GM21717 (cell line): ENCODE measurements at regions not wholly inside any gene's neighbourhood (a gene's known extent, or its start where the extent isn't known, plus 50 kb on each side); places are given as distances from the start of the nearest gene placed in this dataset.

Experiments used
- ATAC-seq: cut with Tn5 transposase; IDR thresholded peaks from one replicate; pipeline ENCODE4 v1.9.1; 2021; ENCODE audit warnings: mild to moderate bottlenecking, moderate library complexity; ENCODE audit not compliant: unreplicated experiment

GRCh38 chr18:56545464-56545863 is 92.9 kb downstream of the TXNL1 start:
- ATAC-seq: no peak

DNA sequence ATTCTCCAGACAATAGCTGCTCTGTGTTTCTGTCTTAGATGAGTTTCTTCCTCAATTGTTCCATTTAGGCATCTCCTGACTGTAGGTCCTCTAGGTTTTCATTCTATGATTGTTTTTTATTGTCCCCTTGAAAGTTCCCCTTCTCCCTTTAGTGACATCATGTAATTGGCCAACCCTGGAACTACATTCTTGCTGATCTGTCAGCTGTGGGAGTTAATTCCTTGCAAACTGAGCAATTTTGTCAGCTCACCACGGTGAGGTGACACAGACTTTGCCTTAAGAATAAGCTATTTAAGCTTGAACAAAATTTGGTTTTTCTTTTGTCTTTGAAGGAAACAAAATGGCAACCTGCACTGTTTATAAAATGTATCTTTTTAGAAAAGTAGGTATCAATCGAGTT is 95.9 kb downstream of the TXNL1 start:
- no peak for ATAC-seq

DNA sequence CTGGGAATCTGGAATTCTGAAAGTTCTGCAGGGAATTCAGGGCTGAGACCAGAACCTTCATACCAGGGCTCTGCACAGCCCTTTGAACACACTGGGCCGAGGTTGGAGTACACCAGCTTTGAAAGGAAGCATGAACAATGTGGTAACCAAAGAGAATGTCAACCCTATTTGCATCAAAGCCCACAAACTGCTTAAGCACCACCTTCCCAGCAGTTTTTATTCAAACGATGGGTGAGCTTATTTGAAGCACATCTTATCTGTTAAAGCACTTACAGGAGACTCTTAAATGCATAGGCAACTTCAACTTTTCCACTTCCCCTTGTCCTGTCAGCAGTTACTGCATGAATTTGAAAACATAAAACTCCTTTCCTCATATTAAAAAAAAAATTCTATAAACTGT is 96.6 kb downstream of the TXNL1 start:
- ATAC-seq: no peak

DNA sequence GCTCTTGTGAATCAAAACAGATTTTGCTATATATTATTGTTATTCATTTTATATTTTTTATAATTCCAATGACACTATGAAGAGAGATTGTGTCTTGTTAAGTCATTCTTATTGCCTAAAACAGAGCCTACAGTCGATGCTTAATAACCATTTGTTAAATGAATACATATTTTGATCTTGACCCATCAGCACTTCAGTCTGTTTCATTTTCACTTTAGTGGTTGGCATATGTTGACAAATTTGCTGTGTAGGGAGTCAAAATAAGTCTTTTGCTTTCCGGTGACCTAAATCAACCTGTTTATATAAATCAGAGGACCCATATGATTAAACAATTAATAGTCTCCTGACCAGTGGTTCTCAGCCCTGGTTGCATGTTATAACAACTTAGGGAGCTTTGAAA is 97.1 kb downstream of the TXNL1 start:
- ATAC-seq: no peak

DNA sequence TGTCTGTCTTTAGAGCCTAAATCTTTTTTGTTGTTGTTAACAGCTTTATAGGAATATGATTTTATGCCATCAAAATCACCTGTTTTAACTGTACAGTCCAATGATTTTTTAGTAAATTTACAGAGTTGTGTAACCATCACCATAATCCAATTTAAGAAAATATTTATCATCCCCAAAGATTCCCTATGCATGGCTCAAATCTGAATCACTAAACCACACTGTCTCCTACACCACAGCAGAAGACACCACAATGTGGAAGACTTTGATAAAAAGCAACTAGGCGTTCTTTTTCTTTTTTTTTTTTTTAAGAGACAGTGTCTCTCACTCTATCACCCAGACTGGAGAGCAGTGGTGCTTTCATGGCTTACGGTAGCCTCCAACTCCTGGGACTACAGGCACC is 99.6 kb downstream of the TXNL1 start:
- no peak for ATAC-seq

- peak; percentile 97 for ATAC-seq
Observed at GRCh38 chr18:56532176-56532840, 106.1 kb downstream of the TXNL1 start.

GRCh38 chr18:56522816-56523215 is 115.6 kb downstream of the TXNL1 start:
- no peak for ATAC-seq

DNA sequence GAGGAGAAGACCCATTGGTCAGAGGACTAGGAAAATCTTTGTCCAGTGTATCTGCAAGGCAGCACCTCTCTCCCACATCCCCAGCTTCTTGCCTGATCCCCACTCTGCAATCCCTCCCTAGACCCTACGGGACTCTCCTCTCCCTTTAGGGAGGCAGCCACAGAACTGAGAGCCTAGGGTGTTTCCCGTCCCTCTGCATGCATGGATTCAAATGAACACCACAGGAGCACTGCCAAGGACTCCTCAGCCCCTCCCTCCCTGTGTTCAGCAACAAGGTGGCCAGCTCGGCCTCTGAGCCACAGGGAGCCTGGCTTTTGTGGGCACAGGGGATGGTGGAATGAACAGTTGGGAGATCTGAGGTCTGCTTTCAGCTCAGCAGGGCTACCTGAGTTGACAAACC is 117.1 kb downstream of the TXNL1 start:
- no peak for ATAC-seq

DNA sequence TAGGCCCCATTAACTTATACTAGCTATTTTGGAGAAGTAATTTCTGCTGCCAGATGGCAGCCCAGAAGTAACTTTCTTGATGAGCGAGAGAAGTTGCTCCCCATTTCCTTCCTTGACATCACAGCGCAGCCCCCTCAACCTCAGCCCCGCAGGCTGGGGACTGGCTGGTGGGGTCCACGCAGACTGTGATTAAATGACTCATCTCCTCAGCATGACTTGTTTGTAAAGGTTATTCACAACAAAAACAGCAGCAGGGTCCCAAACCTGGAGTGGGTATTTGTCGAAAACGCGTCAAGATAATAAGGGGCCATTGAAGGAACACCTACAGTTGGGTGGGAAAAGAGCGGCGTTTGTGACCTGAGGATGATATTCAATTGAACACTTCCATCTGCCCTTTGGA is 120.6 kb downstream of the TXNL1 start:
- ATAC-seq: no peak

DNA sequence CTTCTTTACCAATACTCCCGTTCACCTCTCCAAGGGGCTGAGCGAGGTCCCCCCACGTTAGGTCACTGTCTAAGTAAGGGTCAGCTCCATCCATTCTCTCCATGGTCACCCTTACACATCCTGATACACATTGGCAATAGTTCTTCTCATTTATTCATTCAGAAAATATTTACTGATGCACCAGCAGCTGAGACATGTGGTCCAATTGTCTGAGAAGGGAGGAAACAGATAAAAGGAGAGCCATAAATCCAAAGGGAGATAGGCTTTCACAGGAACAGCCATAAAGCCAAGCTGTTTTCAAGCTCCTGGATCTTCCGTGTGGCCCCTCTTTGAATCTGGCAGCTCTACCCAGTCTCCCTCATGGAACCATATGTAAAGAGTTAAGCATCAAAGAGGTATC is 121.2 kb downstream of the TXNL1 start:
- ATAC-seq: no peak

- ATAC-seq: no peak
Observed at GRCh38 chr18:56516789-56517188, 121.6 kb downstream of the TXNL1 start.

GRCh38 chr18:56515522-56515921 is 122.9 kb downstream of the TXNL1 start:
- no peak for ATAC-seq

GRCh38 chr18:56511996-56512395 is 126.4 kb downstream of the TXNL1 start:
- peak; percentile 80 for ATAC-seq

DNA sequence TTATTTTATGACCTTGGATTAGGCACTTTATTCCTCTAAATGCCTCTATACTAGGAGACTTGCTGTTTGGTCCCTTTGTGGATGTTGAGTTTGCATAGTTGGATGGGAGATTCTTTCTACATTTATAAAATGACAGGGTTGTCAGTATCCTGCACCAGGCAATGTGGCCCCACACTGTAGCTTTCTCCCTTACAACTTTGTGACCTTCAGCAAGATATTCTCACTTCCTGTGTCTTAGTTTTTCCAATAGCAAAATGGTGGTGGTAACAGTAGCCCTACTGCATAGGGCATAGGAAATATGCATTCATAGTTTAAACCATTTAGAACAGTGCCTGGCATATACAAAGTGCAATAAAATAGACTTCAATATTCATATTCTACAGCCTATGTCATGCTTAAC is 128.3 kb downstream of the TXNL1 start:
- ATAC-seq: no peak

DNA sequence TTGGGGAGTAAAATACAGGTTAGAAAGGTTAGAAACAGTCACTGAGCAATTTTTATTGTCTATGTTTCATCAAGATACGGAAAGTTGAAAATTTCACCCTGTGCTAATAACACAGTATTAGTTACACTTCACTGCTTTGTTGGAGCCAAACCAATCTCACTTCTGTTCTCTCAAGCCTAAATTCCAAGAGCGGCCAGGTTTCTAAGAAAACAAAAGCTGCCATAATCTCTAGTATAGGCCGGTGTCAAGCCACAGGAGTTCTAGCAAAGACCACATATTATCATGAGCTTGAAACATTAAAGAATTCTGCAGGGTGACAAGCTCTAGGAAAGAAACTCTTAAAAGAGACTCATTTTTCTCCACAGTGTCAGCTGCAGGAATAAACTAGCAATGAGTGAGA is 128.7 kb downstream of the TXNL1 start:
- ATAC-seq: no peak

GRCh38 chr18:56508370-56509036 is 129.9 kb downstream of the TXNL1 start:
- no peak for ATAC-seq

GRCh38 chr18:56505971-56506370 is 132.4 kb downstream of the TXNL1 start:
- no peak for ATAC-seq

DNA sequence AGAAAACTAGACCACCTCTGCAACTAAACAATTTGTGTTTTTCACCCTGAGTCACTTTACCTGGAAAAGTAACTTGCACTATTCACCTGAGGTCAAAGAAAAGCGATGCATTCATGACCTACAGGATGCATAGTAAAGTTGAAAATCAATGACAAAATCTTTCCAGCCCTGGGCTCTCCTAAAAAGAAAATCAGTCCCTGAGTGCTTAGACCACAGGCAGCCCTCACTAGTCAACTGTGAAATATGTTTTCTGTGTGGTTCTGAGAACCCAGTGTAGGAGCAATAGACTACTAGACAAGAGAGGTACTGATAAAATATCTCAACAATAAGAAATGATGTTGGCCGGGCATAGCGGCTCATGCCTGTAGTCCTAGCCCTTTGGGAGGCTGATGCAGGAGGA is 133.1 kb downstream of the TXNL1 start:
- no peak for ATAC-seq

DNA sequence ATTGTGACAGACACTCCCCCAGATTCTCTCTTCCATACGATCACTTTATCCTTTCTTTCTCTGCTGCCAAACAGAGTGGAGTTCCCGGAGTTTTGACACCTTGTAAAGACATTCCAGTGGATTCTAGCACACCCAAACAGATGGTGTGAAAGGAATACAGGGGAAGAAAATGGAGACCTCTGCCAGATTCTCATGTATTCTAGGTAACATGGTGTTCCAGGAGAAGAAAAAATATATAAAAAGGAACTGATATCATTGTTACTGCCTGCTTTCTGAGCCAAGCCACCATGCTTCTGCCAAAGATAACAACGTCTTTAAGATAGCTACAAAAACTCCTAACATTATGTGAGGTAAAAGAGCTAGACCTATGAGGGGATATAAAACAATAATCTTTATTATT is 136.5 kb downstream of the TXNL1 start:
- ATAC-seq: no peak

GRCh38 chr18:56495884-56496283 is 142.5 kb downstream of the TXNL1 start:
- ATAC-seq: no peak

- ATAC-seq: no peak
Observed at GRCh38 chr18:56493531-56493930, 144.9 kb downstream of the TXNL1 start.

GRCh38 chr18:56492136-56492535 is 146.3 kb downstream of the TXNL1 start:
- no peak for ATAC-seq

- ATAC-seq: no peak
Observed at GRCh38 chr18:56490942-56491341, 147.4 kb downstream of the TXNL1 start.
